ENCODE measurements at regions not wholly inside any gene's neighbourhood (a gene's known extent, or its start where the extent isn't known, plus 50 kb on each side); places are given as distances from the start of the nearest gene placed in this dataset.

GRCh38 chr18:65415098-65415497 lies 335.7 kb upstream of the CDH7 start:
- TF ChIP-seq SUZ12 (IDR thresholded peaks at IDR 0.05; ENCODE audit: extremely low read depth, insufficient read depth, insufficient read length) (no peak), ZNF274 (IDR thresholded peaks at IDR 0.05; ENCODE audit: low read depth, low read length) (no peak)
